HG03135 (cell line): ENCODE measurements at regions not wholly inside any gene's neighbourhood (a gene's known extent, or its start where the extent isn't known, plus 50 kb on each side); places are given as distances from the start of the nearest gene placed in this dataset.
A peak's percentile ranks its signal among the peaks of the same experiment; 100 is the strongest.

ENCODE experiments used
- ATAC-seq: cut with Tn5 transposase; IDR thresholded peaks from one replicate; pipeline ENCODE4 v1.9.1; 2021; ENCODE audit warnings: mild to moderate bottlenecking, moderate library complexity; ENCODE audit not compliant: unreplicated experiment

GRCh38 chr9:11275158-11275695, 662.4 kb upstream of the PTPRD start:
- ATAC-seq, result no peak

DNA sequence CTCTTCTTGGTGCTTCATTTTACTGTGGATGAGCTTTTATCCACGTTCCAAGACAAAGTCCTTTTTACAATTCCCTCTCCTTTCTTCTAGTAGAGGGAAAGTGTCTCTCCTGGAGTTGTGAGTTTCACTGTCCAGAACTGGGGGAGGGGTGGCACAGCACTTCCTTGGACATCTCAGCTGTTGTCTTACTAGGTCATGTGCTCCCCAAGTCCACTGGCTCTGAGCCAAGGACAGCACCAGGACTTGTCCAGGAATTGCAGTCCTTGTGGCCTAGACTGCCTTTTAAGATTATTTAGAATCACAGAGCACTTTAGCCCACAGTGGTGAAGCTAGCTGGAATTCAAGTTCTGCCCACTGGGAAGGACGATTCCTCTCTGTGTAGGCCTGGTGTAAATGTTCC, 700.2 kb upstream of the PTPRD start:
- ATAC-seq, result no peak

DNA sequence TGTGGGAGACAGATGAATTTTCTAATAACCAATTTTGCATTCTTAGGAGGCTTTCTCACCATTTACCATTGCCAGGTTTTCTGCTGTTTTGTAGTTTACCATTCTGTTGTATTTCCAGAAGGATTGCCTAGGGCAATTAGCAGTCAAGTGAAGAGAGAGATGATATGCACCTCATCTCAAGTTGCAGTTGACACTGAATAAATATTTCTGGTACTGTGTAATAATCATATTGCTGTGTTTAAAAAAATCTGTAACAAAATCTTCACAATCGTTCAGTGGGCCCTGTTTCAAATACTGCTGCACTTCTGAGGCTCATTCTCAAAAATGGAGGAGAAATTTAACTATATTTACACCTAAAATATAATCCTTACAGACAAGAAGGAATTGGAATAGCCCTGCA, 706.1 kb upstream of the PTPRD start:
- no peak for ATAC-seq

- no peak for ATAC-seq
Measured at GRCh38 chr9:11319538-11319937, 706.7 kb upstream of the PTPRD start.

- ATAC-seq, result no peak
Measured at GRCh38 chr9:11320989-11321388, 708.2 kb upstream of the PTPRD start.

- no peak for ATAC-seq
Measured at GRCh38 chr9:11323457-11323856, 710.7 kb upstream of the PTPRD start.

GRCh38 chr9:11326231-11326630, 713.4 kb upstream of the PTPRD start:
- no peak for ATAC-seq

DNA sequence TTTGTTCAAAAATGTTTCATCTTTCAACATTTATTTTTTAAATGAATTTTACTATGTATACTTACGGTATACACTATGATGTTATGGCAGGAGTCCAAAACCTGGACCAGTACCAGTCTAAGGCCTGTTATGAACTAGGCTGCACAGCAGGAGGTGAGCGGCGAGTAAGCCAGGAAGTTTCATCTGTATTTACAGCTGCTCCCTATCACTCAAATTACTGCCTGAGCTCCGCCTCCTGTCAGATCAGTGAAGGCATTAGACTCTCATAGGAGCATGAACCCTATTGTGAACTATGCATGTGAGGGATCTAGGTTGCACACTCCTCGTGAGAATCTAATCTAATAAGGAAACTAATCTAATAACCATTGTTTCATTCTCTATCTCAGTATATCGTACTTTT, 715.5 kb upstream of the PTPRD start:
- ATAC-seq, result no peak

DNA sequence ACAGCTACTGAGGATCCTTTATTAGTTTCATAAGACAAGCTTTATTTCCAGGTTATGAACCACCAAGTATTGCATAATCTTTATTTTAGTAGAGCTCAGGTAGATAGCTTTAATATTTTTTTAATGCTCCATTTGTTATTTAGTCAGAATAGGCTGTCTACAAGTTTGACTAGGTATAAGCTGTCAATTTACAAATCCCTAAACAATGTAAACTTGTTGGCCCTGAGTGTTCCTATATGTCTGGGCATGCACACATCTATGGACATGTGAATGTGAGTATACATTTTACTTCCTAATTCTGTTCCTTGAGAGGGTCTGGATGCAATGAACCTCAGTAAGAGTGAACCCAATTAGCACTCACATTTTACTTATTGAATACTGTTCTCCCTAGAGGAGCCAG, 722.2 kb upstream of the PTPRD start:
- no peak for ATAC-seq

DNA sequence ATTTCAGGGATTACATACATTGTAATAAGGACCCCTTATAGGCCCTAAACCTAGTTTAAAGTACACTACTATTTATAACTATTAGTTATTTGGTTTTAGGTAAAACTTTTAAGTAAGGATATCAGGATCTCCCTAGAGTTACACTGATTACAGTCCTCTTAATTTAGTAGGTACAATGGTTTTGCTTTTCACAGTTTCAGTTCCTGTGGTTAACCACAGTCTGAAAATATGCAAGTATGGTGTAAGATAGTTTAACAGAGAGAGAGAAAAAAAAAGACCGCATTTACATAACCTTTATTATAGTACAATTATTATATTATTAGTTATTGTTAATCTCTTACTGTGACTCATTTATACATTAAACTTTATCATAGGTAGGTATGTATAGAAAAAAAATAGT, 725.3 kb upstream of the PTPRD start:
- ATAC-seq, result peak; percentile 86

- ATAC-seq, result no peak
Measured at GRCh38 chr9:11340654-11341053, 727.9 kb upstream of the PTPRD start.

- ATAC-seq, result no peak
Measured at GRCh38 chr9:11347437-11347836, 734.6 kb upstream of the PTPRD start.

GRCh38 chr9:11348366-11348765, 735.6 kb upstream of the PTPRD start:
- no peak for ATAC-seq

DNA sequence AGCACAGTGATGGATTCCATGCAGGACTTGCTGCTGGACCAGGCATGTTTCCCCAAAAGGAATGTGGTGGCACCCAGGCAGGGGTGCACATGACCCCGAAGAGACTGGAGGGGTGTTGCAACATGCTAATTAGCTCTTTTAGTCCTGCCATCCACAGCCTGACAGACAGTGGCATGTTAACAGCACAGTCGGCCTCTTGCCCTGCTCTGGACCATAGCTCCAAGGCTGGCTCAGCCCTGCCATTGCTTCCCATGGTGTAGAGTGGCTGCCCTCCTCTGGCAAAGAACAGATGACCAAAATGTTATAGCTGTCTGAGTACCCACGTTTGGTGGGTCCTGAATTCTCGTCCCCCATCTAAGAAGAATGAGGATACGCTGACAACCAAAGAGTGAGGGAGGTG, 736.4 kb upstream of the PTPRD start:
- ATAC-seq, result no peak

GRCh38 chr9:11352612-11353011, 739.8 kb upstream of the PTPRD start:
- no peak for ATAC-seq

DNA sequence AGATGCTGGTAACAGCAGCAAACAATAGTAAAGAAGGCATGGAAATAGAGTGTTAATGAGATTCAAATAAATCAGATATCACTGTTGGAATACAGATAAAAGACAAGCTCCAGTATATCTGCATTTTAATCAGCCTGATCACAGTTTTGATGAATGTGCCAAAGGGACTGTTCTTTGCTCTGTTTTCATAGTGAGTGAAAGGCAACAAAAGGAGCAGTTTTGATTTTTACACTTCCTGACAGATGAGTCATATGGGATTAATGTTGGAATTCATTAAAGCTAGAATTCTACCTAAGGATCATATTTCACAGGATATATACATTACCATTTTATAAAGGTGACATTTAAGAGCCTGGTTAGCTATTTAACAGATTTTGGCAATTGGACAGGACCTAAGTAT, 743.3 kb upstream of the PTPRD start:
- no peak for ATAC-seq

GRCh38 chr9:11366585-11367129, 753.9 kb upstream of the PTPRD start:
- no peak for ATAC-seq

DNA sequence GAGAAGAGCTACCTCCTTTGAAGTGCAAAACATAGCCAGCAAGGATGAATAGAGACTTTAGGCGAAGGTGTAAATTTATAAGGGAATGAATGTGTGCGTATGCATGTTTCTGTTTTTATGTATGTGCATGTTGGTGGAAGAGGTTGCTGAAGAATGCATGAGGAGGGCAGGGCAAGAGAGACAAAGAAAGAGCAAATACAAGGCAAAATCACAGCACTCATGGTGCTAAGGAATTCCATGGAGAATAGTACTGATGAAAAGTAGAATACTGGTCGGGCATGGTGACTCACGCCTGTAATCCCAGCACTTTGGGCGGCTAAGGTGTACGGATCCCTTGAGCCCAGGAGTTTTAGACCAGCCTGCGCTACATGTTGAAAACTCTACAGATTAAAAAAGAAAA, 762.1 kb upstream of the PTPRD start:
- no peak for ATAC-seq

- ATAC-seq, result no peak
Measured at GRCh38 chr9:11402621-11403020, 789.8 kb upstream of the PTPRD start.

GRCh38 chr9:11414241-11414640, 801.4 kb upstream of the PTPRD start:
- ATAC-seq, result no peak

DNA sequence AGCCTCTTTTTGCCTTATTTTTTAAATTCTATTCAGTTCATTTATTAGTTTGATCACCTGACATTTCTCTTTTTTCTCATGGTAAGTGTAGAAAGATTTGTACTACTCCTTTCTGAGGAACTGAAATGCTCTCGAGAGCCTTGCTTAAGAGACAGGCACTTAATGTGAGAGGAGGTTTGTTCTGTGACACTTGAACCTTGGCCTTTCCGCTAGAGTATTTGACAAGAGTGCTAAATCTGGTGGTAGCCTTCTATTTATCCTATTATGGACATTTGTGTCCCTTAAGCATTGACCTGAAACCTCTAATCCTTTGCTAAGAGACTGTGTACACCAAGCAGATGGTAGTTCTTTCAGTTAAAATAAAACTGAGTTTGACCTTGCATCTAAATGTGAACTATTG, 805.0 kb upstream of the PTPRD start:
- ATAC-seq, result no peak

DNA sequence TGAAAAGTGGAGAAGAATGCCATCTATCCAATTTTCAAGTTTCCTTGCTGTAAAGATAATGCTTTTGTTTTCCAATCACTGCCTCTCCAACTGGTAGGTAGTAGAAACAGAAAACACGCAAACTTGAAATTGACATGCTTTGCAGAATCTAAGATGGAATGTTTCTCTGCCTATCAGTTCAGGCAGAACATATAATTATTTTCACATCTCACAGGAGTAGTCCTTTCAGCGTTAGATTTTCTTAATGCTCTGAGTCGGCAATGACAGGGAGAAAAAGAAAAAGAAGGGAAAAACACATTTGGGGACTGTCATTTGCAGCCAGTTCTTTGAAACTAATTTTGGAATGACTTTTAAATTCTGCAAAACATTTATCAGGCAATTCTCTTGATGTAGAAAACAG, 818.7 kb upstream of the PTPRD start:
- no peak for ATAC-seq

GRCh38 chr9:11432361-11432760, 819.6 kb upstream of the PTPRD start:
- no peak for ATAC-seq
